Right lobe of liver (tissue), 4 donors: ENCODE measurements at regions not wholly inside any gene's neighbourhood (a gene's known extent, or its start where the extent isn't known, plus 50 kb on each side); places are given as distances from the start of the nearest gene placed in this dataset.

Experiments
- POLR2A ChIP-seq: fragments of 450-650 bp; IDR thresholded peaks from one replicate; pipeline ENCODE4 v1.6.1; 2017; ENCODE audit warnings: antibody characterized with exemption, mild to moderate bottlenecking
- TF ChIP-seq, protein P1 (sequence below), 4 donors: fragments of 200-600 bp in 3 of 4; fragments of 450-650 bp in 1 of 4; IDR thresholded peaks; one replicate each; pipeline versions ENCODE4 v1.5.1 to v1.8.0; 2016 to 2022; ENCODE audit warnings: antibody characterized with exemption in 4 of 4, mild to moderate bottlenecking in 2 of 4
- donor health status: DM: no; HTN: no; CAD: no.
- donor health status: DM: no; HTN: no; CAD: no.
- donor health status: DM: no; HTN: yes; CAD: no.

DNA sequence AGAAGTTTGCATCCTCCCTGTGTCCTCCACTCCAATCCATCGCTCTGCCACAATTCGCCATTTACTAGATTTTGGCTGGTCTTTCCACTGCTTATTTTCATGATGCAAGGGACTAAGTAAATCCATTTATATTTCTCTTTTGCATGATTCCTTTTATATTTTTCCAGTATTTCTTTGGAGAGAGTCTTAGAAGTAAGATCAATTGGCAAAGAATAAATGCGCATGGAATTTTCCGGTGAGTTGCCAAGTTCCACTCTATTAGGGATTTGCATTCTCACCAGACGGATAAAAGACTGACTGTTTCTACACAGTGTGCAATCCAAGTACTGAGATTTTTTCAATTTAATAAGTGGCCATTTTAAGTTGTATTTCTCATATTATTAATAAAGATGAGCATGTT lies 91.7 kb upstream of the PHACTR3 start:
- TF ChIP-seq, protein P1, sequence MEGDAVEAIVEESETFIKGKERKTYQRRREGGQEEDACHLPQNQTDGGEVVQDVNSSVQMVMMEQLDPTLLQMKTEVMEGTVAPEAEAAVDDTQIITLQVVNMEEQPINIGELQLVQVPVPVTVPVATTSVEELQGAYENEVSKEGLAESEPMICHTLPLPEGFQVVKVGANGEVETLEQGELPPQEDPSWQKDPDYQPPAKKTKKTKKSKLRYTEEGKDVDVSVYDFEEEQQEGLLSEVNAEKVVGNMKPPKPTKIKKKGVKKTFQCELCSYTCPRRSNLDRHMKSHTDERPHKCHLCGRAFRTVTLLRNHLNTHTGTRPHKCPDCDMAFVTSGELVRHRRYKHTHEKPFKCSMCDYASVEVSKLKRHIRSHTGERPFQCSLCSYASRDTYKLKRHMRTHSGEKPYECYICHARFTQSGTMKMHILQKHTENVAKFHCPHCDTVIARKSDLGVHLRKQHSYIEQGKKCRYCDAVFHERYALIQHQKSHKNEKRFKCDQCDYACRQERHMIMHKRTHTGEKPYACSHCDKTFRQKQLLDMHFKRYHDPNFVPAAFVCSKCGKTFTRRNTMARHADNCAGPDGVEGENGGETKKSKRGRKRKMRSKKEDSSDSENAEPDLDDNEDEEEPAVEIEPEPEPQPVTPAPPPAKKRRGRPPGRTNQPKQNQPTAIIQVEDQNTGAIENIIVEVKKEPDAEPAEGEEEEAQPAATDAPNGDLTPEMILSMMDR (IDR thresholded peaks at IDR 0.05) = no peak
- TF ChIP-seq POLR2A = no peak
